Sciatic nerve (tissue), 2 donors: ENCODE measurements at regions not wholly inside any gene's neighbourhood (a gene's known extent, or its start where the extent isn't known, plus 50 kb on each side); places are given as distances from the start of the nearest gene placed in this dataset.

Experiments
- ATAC-seq: fragments of 200-7000 bp; cut with Tn5 transposase; one replicate; pipeline ENCODE4 v1.9.1; 2020; ENCODE audit warnings: mild to moderate bottlenecking, moderate library complexity
- DNase-seq: peaks from one replicate; pipeline ENCODE4 v3.0.0-alpha.2; 2020; ENCODE audit warnings: low spot score
- intact Hi-C: fragments of 100-400 bp; cut with DNase I; formaldehyde crosslinking; loops from one replicate; pipeline ENCODE4 v1.14.2; 2022
- donor health status: DM: no; HTN: no; CAD: no.
- donor health status: DM: no; HTN: no; CAD: no.

DNA sequence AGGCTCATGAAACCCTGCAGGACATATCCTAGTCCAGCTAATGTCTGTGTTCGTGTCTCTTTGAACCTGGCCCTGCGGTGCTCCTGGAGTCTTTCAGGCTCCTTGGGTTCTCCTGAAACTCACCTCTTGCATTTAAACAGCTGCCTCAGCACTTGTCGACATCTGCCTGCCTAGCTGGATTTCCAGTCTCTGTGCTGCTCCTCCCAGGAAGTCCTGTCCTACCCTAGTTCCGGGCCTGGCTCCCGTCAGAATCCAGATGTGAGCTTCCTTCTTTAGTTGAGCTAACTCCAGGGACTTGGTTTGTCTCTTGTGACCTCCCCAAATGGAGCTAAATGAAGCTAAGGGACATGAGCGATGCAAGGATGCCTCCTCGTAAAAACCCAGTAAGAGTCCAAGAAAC lies 155.2 kb upstream of the PIRT start:
- no peak for DNase-seq
- intact Hi-C loops, result no loop called here
- ATAC-seq, result peak; percentile 13

DNA sequence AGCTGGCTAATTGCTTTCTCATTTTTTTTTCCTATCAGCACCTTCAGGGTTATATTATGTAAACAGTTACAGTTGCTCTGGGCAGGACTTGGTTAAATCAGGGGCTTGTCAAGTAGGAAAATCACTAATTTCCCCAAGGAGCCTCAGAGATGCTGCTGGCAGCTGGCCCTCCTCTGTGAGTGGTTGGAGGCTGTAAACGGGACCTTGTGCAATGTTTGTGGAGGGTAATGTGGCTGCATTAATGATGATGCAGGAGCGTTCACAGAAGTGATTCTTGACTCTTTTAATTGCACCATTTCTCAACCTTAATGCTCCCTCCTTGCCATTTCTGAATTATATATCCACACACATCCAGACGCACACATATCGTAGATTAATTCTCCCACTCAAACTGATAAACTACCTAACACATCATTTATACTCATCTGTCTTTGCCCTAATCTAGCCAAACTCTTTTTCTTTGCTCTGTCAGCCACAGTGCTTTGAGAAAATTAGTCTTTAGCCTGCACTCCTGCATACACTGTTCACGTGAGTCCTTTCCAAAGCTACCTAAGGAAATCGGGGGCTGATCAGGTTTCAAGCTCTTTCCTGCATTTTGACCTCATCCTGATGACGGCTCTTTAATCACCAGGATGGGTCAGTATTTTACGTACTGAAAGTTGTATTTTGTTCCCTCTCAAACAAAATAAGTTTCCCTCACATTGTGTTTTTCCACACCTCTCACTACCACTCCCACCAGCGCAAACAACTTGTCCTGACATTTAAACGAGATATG lies 154.4 kb upstream of the PIRT start:
- ATAC-seq (peak; percentile 51), DNase-seq (no peak)
- intact Hi-C loops, result no loop called here

DNA sequence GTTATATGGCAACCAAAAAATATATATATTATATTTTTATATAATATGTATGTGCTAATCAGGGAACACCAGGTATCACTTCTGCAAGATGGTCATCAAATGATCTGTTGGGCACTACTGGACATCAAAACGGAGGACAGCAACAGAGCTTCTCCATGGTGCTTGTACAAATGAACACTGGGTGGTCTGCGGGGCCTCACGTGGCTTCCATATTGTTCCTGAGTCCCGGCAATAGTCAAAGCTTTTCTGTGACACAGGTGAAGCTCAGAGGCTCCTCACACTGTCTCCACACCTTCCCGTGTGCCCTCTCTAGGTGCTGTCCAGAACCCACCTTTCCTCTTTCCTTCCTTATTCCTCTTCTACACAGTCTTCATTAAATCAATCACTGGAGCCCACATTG lies 149.9 kb upstream of the PIRT start:
- ATAC-seq, result no peak
- intact Hi-C loops, result no loop called here
- no peak for DNase-seq

DNA sequence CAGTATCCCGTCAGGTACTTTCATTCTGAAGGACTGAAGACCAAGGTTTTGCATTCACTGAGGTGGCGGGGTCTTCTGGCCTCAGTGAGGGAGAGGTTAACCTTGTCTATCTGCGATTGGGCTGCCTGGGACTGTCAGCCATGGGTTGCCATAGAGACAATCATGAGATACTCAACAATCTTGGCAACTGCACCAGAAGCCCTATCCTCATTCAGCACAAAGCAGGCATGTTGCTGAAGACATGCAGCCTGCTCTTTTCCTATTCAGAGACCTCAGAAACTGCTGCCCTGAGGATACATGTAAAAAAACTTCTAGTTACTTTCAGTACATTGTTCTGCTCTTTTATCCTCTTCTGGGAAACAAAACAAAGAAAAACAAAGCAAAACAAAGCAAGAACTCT lies 146.3 kb upstream of the PIRT start:
- no peak for ATAC-seq
- intact Hi-C loops, result no loop called here
- DNase-seq, result no peak

DNA sequence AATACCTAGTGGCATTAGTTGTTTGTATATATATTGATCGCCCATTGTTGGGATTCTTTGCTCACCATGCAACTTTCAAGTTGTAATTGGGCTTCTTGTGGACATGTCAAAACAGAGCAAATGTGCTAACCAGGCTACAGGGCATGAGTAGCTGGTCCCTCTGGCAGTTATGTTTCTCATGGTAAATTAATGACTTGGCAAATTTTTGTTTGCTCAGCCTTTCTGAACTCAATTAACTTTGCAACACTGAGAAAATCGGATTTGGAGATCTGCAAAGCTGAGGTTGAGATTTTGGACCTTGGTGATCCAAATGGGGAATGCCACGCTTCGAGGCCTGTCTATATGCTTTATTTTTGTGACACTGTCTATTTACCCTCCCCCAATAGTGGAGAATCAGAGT lies 138.5 kb upstream of the PIRT start:
- intact Hi-C loops, result no loop called here
- no peak for ATAC-seq

DNA sequence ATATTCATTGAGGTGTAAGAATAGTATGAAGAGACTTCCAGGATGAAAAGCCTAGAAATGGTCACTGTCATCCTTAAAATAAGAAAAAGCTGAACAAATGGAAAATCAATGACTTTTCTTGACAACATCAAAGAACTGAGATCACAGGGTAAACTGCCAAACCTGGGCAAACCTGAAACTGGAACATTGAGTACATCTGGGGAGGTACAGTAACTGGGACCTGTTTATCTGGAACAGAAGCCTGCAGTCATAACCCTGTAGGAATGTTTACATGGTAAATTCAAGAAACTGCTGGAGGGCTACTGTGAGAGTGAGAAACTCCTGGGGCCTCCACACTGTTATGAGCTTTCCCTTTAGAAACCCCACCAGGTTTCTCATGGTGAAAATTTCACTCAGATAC lies 130.1 kb upstream of the PIRT start:
- ATAC-seq, result no peak
- DNase-seq, result no peak
- intact Hi-C loops, result no loop called here

More for the DNA sequence above, 138.5 kb upstream of the PIRT start:
- no peak for DNase-seq

DNA sequence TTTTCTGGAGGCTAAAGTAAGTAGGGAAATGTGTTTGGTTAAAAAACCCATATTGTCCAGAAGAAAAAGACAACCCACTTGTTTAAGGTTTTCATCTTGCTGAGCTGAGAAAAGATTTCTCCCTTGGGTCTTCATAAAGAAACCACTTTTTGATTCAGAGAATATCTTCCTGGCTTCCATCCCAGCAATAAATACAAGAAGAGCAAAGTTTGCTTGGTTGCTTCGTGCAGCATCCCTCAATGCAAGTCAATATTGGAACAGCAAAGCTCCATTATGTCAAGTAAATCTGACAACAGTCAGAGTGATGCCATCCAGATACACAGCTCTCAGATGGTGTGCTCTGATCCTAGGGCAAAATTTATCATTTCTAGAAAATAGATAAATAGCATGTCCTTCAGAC lies 118.9 kb upstream of the PIRT start:
- intact Hi-C loops, result no loop called here
- ATAC-seq, result no peak

DNA sequence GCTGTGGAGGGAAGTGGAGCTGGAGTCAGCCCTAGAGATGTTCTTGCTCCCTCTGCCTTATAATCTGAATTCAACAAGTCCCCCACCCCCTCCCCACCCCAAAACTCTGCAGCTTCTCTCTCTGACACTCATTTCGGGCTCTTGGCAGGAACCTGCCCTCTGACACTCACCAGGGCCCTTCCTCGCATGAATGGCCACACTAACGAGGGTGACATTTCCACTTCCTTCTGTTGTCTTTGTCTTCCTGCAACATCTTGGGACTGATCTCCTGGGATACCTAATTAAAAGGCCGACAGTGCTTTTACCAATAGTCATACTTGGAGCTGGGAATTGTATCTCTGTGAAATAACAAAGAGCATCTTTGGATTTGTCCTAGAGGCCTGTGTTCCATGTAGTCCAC lies 106.9 kb upstream of the PIRT start:
- intact Hi-C loops, result no loop called here
- ATAC-seq, result no peak
- no peak for DNase-seq

More for the DNA sequence above, 118.9 kb upstream of the PIRT start:
- DNase-seq, result no peak

DNA sequence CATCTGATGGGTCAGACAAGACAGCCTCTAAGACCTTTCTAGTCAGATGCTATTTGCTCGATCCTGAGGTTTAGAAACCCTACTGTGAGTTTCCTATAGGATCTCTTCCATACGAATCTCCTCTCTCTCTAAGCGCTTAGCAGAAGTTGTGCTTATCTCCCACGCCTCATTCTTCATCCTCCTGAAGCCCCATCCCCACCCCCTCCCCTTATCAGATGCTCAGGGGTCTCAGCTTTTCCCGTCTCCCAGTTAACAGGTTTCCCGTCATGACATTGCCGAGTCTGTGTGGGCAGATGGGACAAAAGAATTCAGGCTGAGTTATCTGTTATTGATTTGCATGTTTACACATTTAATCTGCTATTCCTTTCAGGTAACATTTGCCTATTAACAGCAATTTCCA lies 99.0 kb upstream of the PIRT start:
- intact Hi-C loops, result no loop called here
- DNase-seq, result no peak
- ATAC-seq, result no peak

DNA sequence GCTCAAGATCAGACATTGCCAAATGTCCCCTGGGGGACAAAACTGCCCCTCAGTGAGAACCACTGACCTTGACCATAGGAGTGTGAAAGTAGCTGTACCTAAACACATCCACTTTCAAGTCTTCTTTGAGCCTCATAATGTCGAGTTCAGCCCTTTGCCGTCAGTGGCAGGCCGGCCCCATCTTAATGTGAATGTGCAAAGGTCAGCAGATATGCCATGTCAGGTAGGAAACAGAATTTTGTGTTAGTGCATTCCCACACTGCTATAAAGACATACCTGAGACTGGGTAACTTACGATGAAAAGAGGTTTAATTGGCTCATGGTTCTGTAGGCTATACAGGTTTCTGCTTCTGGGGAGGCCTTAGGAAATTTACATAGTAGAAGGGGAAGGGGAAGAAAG lies 95.1 kb upstream of the PIRT start:
- no peak for DNase-seq
- intact Hi-C loops, result no loop called here
- ATAC-seq, result no peak

DNA sequence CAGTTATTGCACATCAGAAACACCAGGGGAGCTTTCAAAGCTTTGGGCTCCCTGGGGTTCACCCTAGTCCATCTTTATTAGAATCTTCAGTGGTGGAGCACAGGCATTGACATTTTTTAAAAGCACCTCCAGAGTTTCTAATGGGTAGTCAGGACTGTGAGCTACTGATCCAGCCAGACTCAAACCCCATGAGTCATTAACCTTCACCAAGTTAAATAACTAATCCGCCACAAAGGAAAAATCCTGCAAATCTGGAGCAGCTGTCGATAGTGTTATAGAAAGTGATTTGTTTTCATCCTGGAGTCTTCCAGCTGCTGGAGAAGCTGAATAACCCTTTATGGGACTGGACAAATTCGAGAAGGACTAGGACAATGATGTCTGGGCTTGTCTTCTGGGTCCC lies 93.2 kb upstream of the PIRT start:
- no peak for ATAC-seq

DNA sequence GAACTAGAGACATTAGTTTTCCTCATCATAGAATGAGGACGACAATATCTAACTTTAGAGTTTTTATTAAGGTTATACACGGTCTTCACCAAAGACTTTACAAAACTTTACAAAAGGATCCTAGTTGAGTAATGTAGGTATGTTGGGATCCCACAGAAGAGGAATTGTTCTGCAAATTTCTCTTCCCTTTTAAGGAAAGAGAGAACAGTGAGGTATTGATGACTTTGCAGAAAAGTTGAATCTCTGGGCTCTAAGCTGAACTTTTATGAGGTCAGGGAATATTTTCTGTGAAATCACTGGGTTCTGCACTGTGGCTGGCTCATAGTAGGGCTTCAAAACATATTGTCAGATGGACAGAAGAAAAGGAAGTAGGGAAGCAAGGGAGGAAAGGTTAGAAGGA lies 89.8 kb upstream of the PIRT start:
- DNase-seq, result no peak
- no peak for ATAC-seq
- intact Hi-C loops, result no loop called here

More for the DNA sequence above, 93.2 kb upstream of the PIRT start:
- intact Hi-C loops, result no loop called here
- no peak for DNase-seq

DNA sequence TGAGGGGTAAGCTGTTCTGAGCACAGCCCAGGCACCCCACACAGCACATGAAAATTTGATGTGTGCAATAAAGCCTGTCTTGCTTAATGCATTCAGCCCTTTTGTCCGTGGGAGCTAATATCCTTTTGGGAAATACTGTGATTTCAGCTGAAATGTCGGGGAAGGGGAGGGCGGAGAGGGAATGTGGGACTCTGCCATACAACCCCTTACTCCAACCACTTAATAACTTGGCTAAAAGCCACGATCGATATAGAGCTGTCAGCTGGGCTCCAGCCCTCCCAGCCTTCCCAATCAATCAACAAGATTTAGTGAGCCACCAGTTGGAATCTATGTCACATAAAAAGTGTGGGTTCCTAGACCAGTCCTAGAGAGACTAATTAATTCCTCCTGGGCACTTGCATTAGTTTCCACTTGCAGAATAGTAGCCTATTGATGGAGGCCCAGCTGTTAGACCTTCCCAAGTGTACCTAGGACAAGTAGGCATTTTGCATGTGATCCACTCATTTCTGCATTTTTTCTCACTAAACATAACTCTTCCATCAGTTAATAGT lies 82.7 kb upstream of the PIRT start:
- no peak for ATAC-seq
- intact Hi-C loops, result no loop called here
- no peak for DNase-seq

DNA sequence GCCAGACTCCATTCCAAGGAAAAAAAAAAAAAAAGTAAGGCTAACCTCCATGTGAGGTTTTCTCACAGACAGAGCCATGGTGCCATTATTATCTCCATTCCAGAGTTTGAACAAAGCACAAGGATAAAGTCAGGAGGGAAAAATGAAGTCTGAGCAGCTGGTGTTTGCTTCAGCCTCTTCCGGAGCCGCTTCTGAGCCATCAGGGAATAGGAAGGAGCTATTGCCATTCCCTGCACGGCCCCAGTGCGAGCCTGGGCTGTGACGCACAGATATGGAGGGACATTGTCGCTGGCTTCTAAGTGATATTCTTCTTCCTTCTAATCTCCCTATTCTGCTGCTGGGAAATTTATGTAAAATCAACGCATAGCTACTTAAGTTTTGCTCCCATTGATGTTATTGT lies 69.5 kb upstream of the PIRT start:
- intact Hi-C loops, result no loop called here
- ATAC-seq, result peak; percentile 52
- no peak for DNase-seq

DNA sequence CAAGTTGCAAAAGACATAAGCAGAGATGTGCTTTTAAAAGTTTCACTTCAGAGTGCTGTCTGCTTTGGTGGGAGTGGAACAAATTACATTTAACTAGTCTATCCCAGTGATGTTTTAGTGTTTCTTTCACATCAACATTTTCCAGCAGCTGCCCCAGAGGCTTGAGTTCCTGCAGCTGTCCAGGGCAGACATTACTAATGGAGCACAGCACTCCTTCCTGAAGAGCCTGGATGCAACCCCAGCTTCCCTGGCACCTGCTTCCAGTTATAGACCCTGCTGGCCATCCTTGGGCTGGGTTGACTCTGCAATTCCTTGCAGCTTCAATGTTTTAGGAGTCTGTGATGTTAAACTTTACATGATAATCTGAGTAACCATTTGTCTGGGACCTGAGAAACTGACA lies 61.4 kb upstream of the PIRT start:
- intact Hi-C loops, result no loop called here

DNA sequence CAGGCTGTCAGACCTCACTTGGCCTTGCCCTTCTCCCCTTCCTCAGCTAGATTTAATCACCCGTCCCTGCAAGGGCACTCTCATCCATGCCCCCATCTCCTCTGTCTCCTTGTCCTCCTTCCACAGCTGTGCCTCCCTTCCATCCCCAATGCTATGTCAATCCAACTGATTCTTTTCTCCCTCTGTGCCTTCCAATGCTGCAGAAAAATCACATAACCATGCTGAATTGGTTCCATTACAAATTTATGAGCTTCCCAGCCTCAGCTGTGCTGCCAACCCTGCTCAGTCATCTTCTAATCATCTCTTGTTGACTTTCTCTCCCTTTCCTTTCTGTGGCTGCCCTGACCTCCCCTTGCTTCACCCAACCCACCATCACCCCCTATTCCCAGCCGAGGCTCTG lies 56.3 kb upstream of the PIRT start:
- intact Hi-C loops, result no loop called here
- no peak for DNase-seq
- ATAC-seq, result no peak

More for the DNA sequence above, 61.4 kb upstream of the PIRT start:
- ATAC-seq, result no peak
- no peak for DNase-seq

DNA sequence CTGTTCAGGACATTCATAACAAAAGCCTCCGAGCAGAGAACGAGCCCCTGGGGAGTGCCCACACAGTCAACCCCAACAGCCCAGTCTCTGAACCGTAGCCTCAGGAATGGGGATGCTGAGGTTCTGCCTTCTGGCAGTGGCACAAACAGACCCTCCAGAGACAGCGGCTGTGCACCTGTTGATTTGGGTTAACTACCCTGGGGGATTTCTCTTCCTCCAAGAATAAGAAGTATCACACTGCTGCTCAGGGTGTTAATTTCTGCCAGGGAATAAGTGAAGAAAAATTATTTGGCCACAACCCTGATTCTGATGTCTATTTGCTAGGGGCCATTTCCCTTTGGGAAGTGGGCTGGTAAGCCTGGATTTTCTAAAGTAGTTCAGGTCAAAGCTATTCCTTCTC lies 51.0 kb upstream of the PIRT start:
- no peak for DNase-seq
- intact Hi-C loops, result no loop called here
- no peak for ATAC-seq
